Sigmoid colon (tissue), 4 donors: ENCODE measurements at regions not wholly inside any gene's neighbourhood (a gene's known extent, or its start where the extent isn't known, plus 50 kb on each side); places are given as distances from the start of the nearest gene placed in this dataset.

Experiments
- EP300 ChIP-seq, 4 donors: sonication (generic); formaldehyde crosslinking; IDR thresholded peaks; one replicate each; pipeline ENCODE4 v1.6.1; 2017; ENCODE audit warnings: antibody characterized with exemption in 4 of 4
- POLR2A ChIP-seq, 2 donors: fragments of 450-650 bp; IDR thresholded peaks; one replicate each; pipeline ENCODE4 v1.6.1; 2016; ENCODE audit warnings: antibody characterized with exemption in 2 of 2, mild to moderate bottlenecking in 2 of 2, moderate library complexity in 2 of 2
- TF ChIP-seq, protein P1 (sequence below), 4 experiments: fragments of 450-650 bp in 3 of 4; fragments of 200-600 bp in 1 of 4; IDR thresholded peaks; one replicate each; pipeline ENCODE4 v1.5.1; 2016 to 2019; ENCODE audit warnings: antibody characterized with exemption in 4 of 4, mild to moderate bottlenecking in 3 of 4, moderate library complexity in 2 of 4

DNA sequence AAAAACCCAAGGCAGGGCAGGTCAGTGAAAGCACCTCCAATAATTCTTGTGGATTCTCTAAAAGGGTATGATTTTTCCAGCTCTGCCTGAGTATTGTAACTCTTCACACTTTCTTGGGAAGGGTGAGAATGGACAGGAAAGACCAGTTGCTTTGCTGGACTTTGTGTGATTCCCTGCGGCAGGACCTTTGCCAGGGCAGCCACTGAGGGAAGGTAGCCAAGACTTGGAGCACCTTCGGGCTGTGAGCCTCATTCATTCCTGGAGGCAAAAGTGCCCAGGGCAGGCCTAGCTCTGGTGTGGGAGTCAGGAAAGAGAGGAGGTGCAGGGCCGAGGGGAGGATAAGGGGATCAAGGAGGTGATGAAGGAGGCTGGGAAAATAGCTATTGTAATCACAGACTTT lies 80.2 kb downstream of the VCPKMT start:
- TF ChIP-seq, protein P1, sequence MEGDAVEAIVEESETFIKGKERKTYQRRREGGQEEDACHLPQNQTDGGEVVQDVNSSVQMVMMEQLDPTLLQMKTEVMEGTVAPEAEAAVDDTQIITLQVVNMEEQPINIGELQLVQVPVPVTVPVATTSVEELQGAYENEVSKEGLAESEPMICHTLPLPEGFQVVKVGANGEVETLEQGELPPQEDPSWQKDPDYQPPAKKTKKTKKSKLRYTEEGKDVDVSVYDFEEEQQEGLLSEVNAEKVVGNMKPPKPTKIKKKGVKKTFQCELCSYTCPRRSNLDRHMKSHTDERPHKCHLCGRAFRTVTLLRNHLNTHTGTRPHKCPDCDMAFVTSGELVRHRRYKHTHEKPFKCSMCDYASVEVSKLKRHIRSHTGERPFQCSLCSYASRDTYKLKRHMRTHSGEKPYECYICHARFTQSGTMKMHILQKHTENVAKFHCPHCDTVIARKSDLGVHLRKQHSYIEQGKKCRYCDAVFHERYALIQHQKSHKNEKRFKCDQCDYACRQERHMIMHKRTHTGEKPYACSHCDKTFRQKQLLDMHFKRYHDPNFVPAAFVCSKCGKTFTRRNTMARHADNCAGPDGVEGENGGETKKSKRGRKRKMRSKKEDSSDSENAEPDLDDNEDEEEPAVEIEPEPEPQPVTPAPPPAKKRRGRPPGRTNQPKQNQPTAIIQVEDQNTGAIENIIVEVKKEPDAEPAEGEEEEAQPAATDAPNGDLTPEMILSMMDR (IDR thresholded peaks at IDR 0.05), result no peak
- TF ChIP-seq POLR2A (IDR thresholded peaks at IDR 0.05) (no peak), EP300 (IDR thresholded peaks at IDR 0.05) (no peak)
